Activated naive CD4-positive, alpha-beta T cell treated with anti-CD3 and anti-CD28 coated beads for 36 hours (primary cell): ENCODE measurements at regions not wholly inside any gene's neighbourhood (a gene's known extent, or its start where the extent isn't known, plus 50 kb on each side); places are given as distances from the start of the nearest gene placed in this dataset.
"Not testable (repeated sequence)": the region's sequence is repeated elsewhere in the genome, so short reads cannot be mapped to it uniquely, and the experiment has no call there.

Source experiments
- CTCF ChIA-PET: fragments of 350-600 bp; sonication (Branson Sonifier 250); formaldehyde crosslinking; loops from one replicate; lab custom pipeline; 2021; ENCODE audit warnings: antibody characterized with exemption; lab: Charles Lee
- DNase-seq: peaks from one replicate; pipeline ENCODE4 v3.0.0-alpha.2; 2020
- H3K27ac Mint-ChIP-seq: one replicate; pipeline ENCODE4 v1.8.0; 2021; ENCODE audit warnings: mild to moderate bottlenecking, mixed read lengths
- H3K27me3 Mint-ChIP-seq: one replicate; pipeline ENCODE4 v1.8.0; 2021; ENCODE audit warnings: low read depth, mixed read lengths
- H3K36me3 Mint-ChIP-seq: one replicate; pipeline ENCODE4 v1.8.0; 2021; ENCODE audit warnings: low read depth, mixed read lengths
- H3K4me1 Mint-ChIP-seq: one replicate; pipeline ENCODE4 v1.8.0; 2021; ENCODE audit warnings: low read depth, mixed read lengths
- H3K4me3 Mint-ChIP-seq: one replicate; pipeline ENCODE4 v1.8.0; 2021; ENCODE audit warnings: mild to moderate bottlenecking, moderate library complexity, mixed read lengths
- H3K9me3 Mint-ChIP-seq: one replicate; pipeline ENCODE4 v1.8.0; 2021; ENCODE audit warnings: mixed read lengths
- intact Hi-C: fragments of 100-400 bp; cut with micrococcal nuclease; formaldehyde crosslinking; loops from one replicate; pipeline ENCODE4 v1.15.1; 2023

GRCh38 chr1:74952786-74953185, 181.4 kb upstream of the LHX8 start:
- Mint-ChIP-seq H3K36me3 (no peaks in the 10 kb centered on the region), H3K4me3 (no peak overlapping the region), H3K9me3 (no peaks in the 10 kb centered on the region), H3K27me3 (no peaks in the 10 kb centered on the region), H3K4me1 (no peaks in the 10 kb centered on the region), H3K27ac (no peak overlapping the region)
- DNase-seq = no peak
- intact Hi-C loops = no loop called here
- CTCF ChIA-PET = no interaction called here

- no peaks in the 10 kb centered on the region for H3K27me3 Mint-ChIP-seq
- no peaks in the 10 kb centered on the region for H3K4me1 Mint-ChIP-seq
- H3K27ac Mint-ChIP-seq = no peak overlapping the region
- intact Hi-C loops = no loop called here
- no peaks in the 10 kb centered on the region for H3K36me3 Mint-ChIP-seq
- DNase-seq = no peak
- no peaks in the 10 kb centered on the region for H3K9me3 Mint-ChIP-seq
- CTCF ChIA-PET = interaction anchor here (0.7 kb wide), 1 partner anchor 184 kb away, joined by 4 read pairs; no protein-coding TSS in a partner anchor
- no peak overlapping the region for H3K4me3 Mint-ChIP-seq
Observed at GRCh38 chr1:74953622-74954021, 180.6 kb upstream of the LHX8 start.

GRCh38 chr1:74963120-74963519, 171.1 kb upstream of the LHX8 start:
- no peaks in the 10 kb centered on the region for H3K36me3 Mint-ChIP-seq
- intact Hi-C loops = no loop called here
- H3K27me3 Mint-ChIP-seq = no peaks in the 10 kb centered on the region
- no peak overlapping the region for H3K4me3 Mint-ChIP-seq
- H3K4me1 Mint-ChIP-seq = no peaks in the 10 kb centered on the region
- no peak overlapping the region for H3K27ac Mint-ChIP-seq
- no peak for DNase-seq
- H3K9me3 Mint-ChIP-seq = peaks cover 2% of the 10 kb centered on the region
- CTCF ChIA-PET = no interaction called here

- Mint-ChIP-seq H3K27ac (no peak overlapping the region), H3K4me3 (no peak overlapping the region), H3K36me3 (no peaks in the 10 kb centered on the region), H3K27me3 (no peaks in the 10 kb centered on the region), H3K9me3 (peaks cover 2% of the 10 kb centered on the region), H3K4me1 (no peaks in the 10 kb centered on the region)
- intact Hi-C loops = no loop called here
- CTCF ChIA-PET = no interaction called here
- peak; percentile 4 for DNase-seq
Observed at GRCh38 chr1:74964508-74965102, 169.6 kb upstream of the LHX8 start.

- intact Hi-C loops = no loop called here
- H3K9me3 Mint-ChIP-seq = peaks cover 2% of the 10 kb centered on the region
- CTCF ChIA-PET = no interaction called here
- no peaks in the 10 kb centered on the region for H3K36me3 Mint-ChIP-seq
- no peak overlapping the region for H3K4me3 Mint-ChIP-seq
- H3K4me1 Mint-ChIP-seq = no peaks in the 10 kb centered on the region
- no peak for DNase-seq
- H3K27ac Mint-ChIP-seq = no peak overlapping the region
- H3K27me3 Mint-ChIP-seq = no peaks in the 10 kb centered on the region
Observed at GRCh38 chr1:74969566-74970135, 164.5 kb upstream of the LHX8 start.

GRCh38 chr1:74971982-74972381, 162.2 kb upstream of the LHX8 start:
- no peaks in the 10 kb centered on the region for H3K27me3 Mint-ChIP-seq
- no peaks in the 10 kb centered on the region for H3K36me3 Mint-ChIP-seq
- H3K4me3 Mint-ChIP-seq = no peak overlapping the region
- intact Hi-C loops = no loop called here
- peaks cover 2% of the 10 kb centered on the region for H3K9me3 Mint-ChIP-seq
- DNase-seq = no peak
- no peak overlapping the region for H3K27ac Mint-ChIP-seq
- CTCF ChIA-PET = no interaction called here
- H3K4me1 Mint-ChIP-seq = no peaks in the 10 kb centered on the region

GRCh38 chr1:74976491-74976890, 157.7 kb upstream of the LHX8 start:
- H3K4me1 Mint-ChIP-seq = no peaks in the 10 kb centered on the region
- intact Hi-C loops = no loop called here
- H3K27me3 Mint-ChIP-seq = no peaks in the 10 kb centered on the region
- no peak overlapping the region for H3K4me3 Mint-ChIP-seq
- H3K36me3 Mint-ChIP-seq = no peaks in the 10 kb centered on the region
- CTCF ChIA-PET = no interaction called here
- DNase-seq = no peak
- H3K9me3 Mint-ChIP-seq = no peaks in the 10 kb centered on the region
- no peak overlapping the region for H3K27ac Mint-ChIP-seq

- intact Hi-C loops, H3K4me3 Mint-ChIP-seq, CTCF ChIA-PET, H3K27ac Mint-ChIP-seq, H3K36me3 Mint-ChIP-seq, H3K27me3 Mint-ChIP-seq, H3K4me1 Mint-ChIP-seq, DNase-seq, H3K9me3 Mint-ChIP-seq: not testable (repeated sequence)
Observed at GRCh38 chr1:74992448-74992847, 141.7 kb upstream of the LHX8 start.

- Mint-ChIP-seq H3K9me3 (peaks cover 2% of the 10 kb centered on the region), H3K27me3 (no peaks in the 10 kb centered on the region), H3K4me3 (no peak overlapping the region), H3K4me1 (no peaks in the 10 kb centered on the region), H3K27ac (no peak overlapping the region), H3K36me3 (no peaks in the 10 kb centered on the region)
- no peak for DNase-seq
- CTCF ChIA-PET = no interaction called here
- intact Hi-C loops = no loop called here
Observed at GRCh38 chr1:74995821-74996220, 138.4 kb upstream of the LHX8 start.

- peaks cover 2% of the 10 kb centered on the region for H3K9me3 Mint-ChIP-seq
- H3K4me3 Mint-ChIP-seq = no peak overlapping the region
- H3K36me3 Mint-ChIP-seq = no peaks in the 10 kb centered on the region
- DNase-seq = no peak
- intact Hi-C loops = no loop called here
- H3K27ac Mint-ChIP-seq = no peak overlapping the region
- CTCF ChIA-PET = no interaction called here
- no peaks in the 10 kb centered on the region for H3K27me3 Mint-ChIP-seq
- H3K4me1 Mint-ChIP-seq = no peaks in the 10 kb centered on the region
Observed at GRCh38 chr1:75010547-75010946, 123.6 kb upstream of the LHX8 start.

GRCh38 chr1:75014250-75014649, 119.9 kb upstream of the LHX8 start:
- H3K4me3 Mint-ChIP-seq = no peak overlapping the region
- no peaks in the 10 kb centered on the region for H3K36me3 Mint-ChIP-seq
- intact Hi-C loops = no loop called here
- no peak for DNase-seq
- H3K9me3 Mint-ChIP-seq = no peaks in the 10 kb centered on the region
- no peaks in the 10 kb centered on the region for H3K27me3 Mint-ChIP-seq
- CTCF ChIA-PET = no interaction called here
- no peak overlapping the region for H3K27ac Mint-ChIP-seq
- H3K4me1 Mint-ChIP-seq = no peaks in the 10 kb centered on the region

- intact Hi-C loops = no loop called here
- H3K36me3 Mint-ChIP-seq = no peaks in the 10 kb centered on the region
Observed at GRCh38 chr1:75023005-75023404, 111.2 kb upstream of the LHX8 start.

GRCh38 chr1:75034376-75034775, 99.8 kb upstream of the LHX8 start:
- no peak overlapping the region for H3K4me3 Mint-ChIP-seq
- no peaks in the 10 kb centered on the region for H3K4me1 Mint-ChIP-seq
- DNase-seq = no peak
- H3K27me3 Mint-ChIP-seq = no peaks in the 10 kb centered on the region
- intact Hi-C loops = no loop called here
- CTCF ChIA-PET = no interaction called here
- no peaks in the 10 kb centered on the region for H3K36me3 Mint-ChIP-seq
- no peak overlapping the region for H3K27ac Mint-ChIP-seq
- peaks cover 18% of the 10 kb centered on the region for H3K9me3 Mint-ChIP-seq

More at GRCh38 chr1:75023005-75023404, 111.2 kb upstream of the LHX8 start:
- CTCF ChIA-PET = interaction anchor here (0.7 kb wide), 1 partner anchor 175 kb away, joined by 4 read pairs; no protein-coding TSS in a partner anchor
- H3K4me1 Mint-ChIP-seq = no peaks in the 10 kb centered on the region
- no peak overlapping the region for H3K27ac Mint-ChIP-seq
- peaks cover 3% of the 10 kb centered on the region for H3K9me3 Mint-ChIP-seq
- peaks cover 3% of the 10 kb centered on the region for H3K27me3 Mint-ChIP-seq
- no peak overlapping the region for H3K4me3 Mint-ChIP-seq
- DNase-seq = no peak
